ENCODE measurements at regions not wholly inside any gene's neighbourhood (a gene's known extent, or its start where the extent isn't known, plus 50 kb on each side); places are given as distances from the start of the nearest gene placed in this dataset.

- no peaks in the 10 kb centered on the region for H3K9me3 ChIP-seq (ENCODE audit: control insufficient read depth in 4 of 4, insufficient read depth in 3 of 4, low read length in 3 of 4)
- WGBS, 2 donors = 32% methylated on average over 6 of the region's 6 CpGs
- peak; percentile 15 to 61 (median 53) for DNase-seq
- ATAC-seq (ENCODE audit: insufficient read depth, low FRiP score) = peak; percentile 27
- TF ChIP-seq CTCF (IDR thresholded peaks at IDR 0.05; ENCODE audit: control extremely low read depth, extremely low read depth) = no peak
- H3K9ac ChIP-seq (ENCODE audit: insufficient read depth in 1 of 2, low read length in 2 of 2) = no peak overlapping the region
- H3K27ac ChIP-seq (ENCODE audit: low read depth in 1 of 2, low read length in 1 of 2) = peak overlapping the region in 1 of 2 donors; percentile 60
- H3K36me3 ChIP-seq (ENCODE audit: control insufficient read depth in 4 of 4, insufficient read depth in 4 of 4, low read length in 4 of 4) = no peaks in the 10 kb centered on the region
- H3K27me3 ChIP-seq (ENCODE audit: control insufficient read depth in 3 of 3, insufficient read depth in 3 of 3, low read length in 2 of 3) = no peaks in the 10 kb centered on the region
- H3K4me3 ChIP-seq = no peak overlapping the region
- H3K4me1 ChIP-seq (ENCODE audit: control insufficient read depth in 5 of 5, insufficient read depth in 5 of 5, low read length in 5 of 5) = peaks cover 0 to 17% (median 6%) of the 10 kb centered on the region in 5 donors
Measured at GRCh38 chr7:116393654-116394053, 105.9 kb upstream of the CAV2 start.

- DNase-seq (no peak), ATAC-seq (ENCODE audit: insufficient read depth, low FRiP score) (no peak)
- Histone ChIP-seq H3K4me1 (ENCODE audit: control insufficient read depth in 5 of 5, insufficient read depth in 5 of 5, low read length in 5 of 5) (peaks cover 0 to 17% (median 6%) of the 10 kb centered on the region in 5 donors), H3K36me3 (ENCODE audit: control insufficient read depth in 4 of 4, insufficient read depth in 4 of 4, low read length in 4 of 4) (no peaks in the 10 kb centered on the region), H3K9me3 (ENCODE audit: control insufficient read depth in 4 of 4, insufficient read depth in 3 of 4, low read length in 3 of 4) (no peaks in the 10 kb centered on the region), H3K4me3 (no peak overlapping the region), H3K27ac (ENCODE audit: low read depth in 1 of 2, low read length in 1 of 2) (peak overlapping the region; percentile 17 to 49), H3K27me3 (ENCODE audit: control insufficient read depth in 3 of 3, insufficient read depth in 3 of 3, low read length in 2 of 3) (no peaks in the 10 kb centered on the region), H3K9ac (ENCODE audit: insufficient read depth in 1 of 2, low read length in 2 of 2) (no peak overlapping the region)
- TF ChIP-seq CTCF (IDR thresholded peaks at IDR 0.05; ENCODE audit: control extremely low read depth, extremely low read depth) = no peak
- 90% methylated on average over 11 of the region's 11 CpGs for WGBS, 2 donors
Measured at GRCh38 chr7:116394106-116394505, 105.4 kb upstream of the CAV2 start.

- Histone ChIP-seq H3K4me1 (ENCODE audit: control insufficient read depth in 5 of 5, insufficient read depth in 5 of 5, low read length in 5 of 5) (peaks cover 1 to 22% (median 6%) of the 10 kb centered on the region in 5 donors), H3K27me3 (ENCODE audit: control insufficient read depth in 3 of 3, insufficient read depth in 3 of 3, low read length in 2 of 3) (no peaks in the 10 kb centered on the region), H3K4me3 (no peak overlapping the region), H3K27ac (ENCODE audit: low read depth in 1 of 2, low read length in 1 of 2) (peak overlapping the region; percentile 13 to 53), H3K36me3 (ENCODE audit: control insufficient read depth in 4 of 4, insufficient read depth in 4 of 4, low read length in 4 of 4) (no peaks in the 10 kb centered on the region), H3K9ac (ENCODE audit: insufficient read depth in 1 of 2, low read length in 2 of 2) (no peak overlapping the region), H3K9me3 (ENCODE audit: control insufficient read depth in 4 of 4, insufficient read depth in 3 of 4, low read length in 3 of 4) (no peaks in the 10 kb centered on the region)
- ATAC-seq (ENCODE audit: insufficient read depth, low FRiP score) (peak; percentile 61), DNase-seq (no peak)
- whole genome bisulfite sequencing, 2 donors = 45 to 67% methylated on average over 3 of the region's 3 CpGs
- no peak for TF ChIP-seq CTCF (IDR thresholded peaks at IDR 0.05; ENCODE audit: control extremely low read depth, extremely low read depth)
Measured at GRCh38 chr7:116395141-116395791, 104.3 kb upstream of the CAV2 start.

- Histone ChIP-seq H3K36me3 (ENCODE audit: control insufficient read depth in 4 of 4, insufficient read depth in 4 of 4, low read length in 4 of 4) (no peaks in the 10 kb centered on the region), H3K27me3 (ENCODE audit: control insufficient read depth in 3 of 3, insufficient read depth in 3 of 3, low read length in 2 of 3) (no peaks in the 10 kb centered on the region), H3K27ac (ENCODE audit: low read depth in 1 of 2, low read length in 1 of 2) (no peak overlapping the region), H3K4me3 (no peak overlapping the region), H3K4me1 (ENCODE audit: control insufficient read depth in 5 of 5, insufficient read depth in 5 of 5, low read length in 5 of 5) (peaks cover 1 to 28% (median 12%) of the 10 kb centered on the region in 5 donors), H3K9ac (ENCODE audit: insufficient read depth in 1 of 2, low read length in 2 of 2) (no peak overlapping the region), H3K9me3 (ENCODE audit: control insufficient read depth in 4 of 4, insufficient read depth in 3 of 4, low read length in 3 of 4) (no peaks in the 10 kb centered on the region)
- no peak for DNase-seq
- TF ChIP-seq CTCF (IDR thresholded peaks at IDR 0.05; ENCODE audit: control extremely low read depth, extremely low read depth) = no peak
- ATAC-seq (ENCODE audit: insufficient read depth, low FRiP score) = no peak
- WGBS, 2 donors = 87 to 90% methylated on average over 2 of the region's 2 CpGs
Measured at GRCh38 chr7:116398672-116399071, 100.9 kb upstream of the CAV2 start.
